Omental fat pad (tissue), 3 donors: ENCODE measurements at regions not wholly inside any gene's neighbourhood (a gene's known extent, or its start where the extent isn't known, plus 50 kb on each side); places are given as distances from the start of the nearest gene placed in this dataset.
"Not testable (repeated sequence)": the region's sequence is repeated elsewhere in the genome, so short reads cannot be mapped to it uniquely, and the experiment has no call there.

Experiments
- ATAC-seq: fragments of 150-250 bp; one replicate; pipeline ENCODE4 v1.9.1; 2016; ENCODE audit warnings: mild to moderate bottlenecking, moderate library complexity; ENCODE audit not compliant: low FRiP score
- DNase-seq: peaks from one replicate; pipeline ENCODE4 v3.0.0-alpha.2; 2019; ENCODE audit warnings: low spot score
- CTCF ChIP-seq, 3 donors: fragments of 450-650 bp; IDR thresholded peaks; one replicate each; pipeline ENCODE4 v1.5.1; 2016 to 2017; ENCODE audit warnings: antibody characterized with exemption in 3 of 3, mild to moderate bottlenecking in 3 of 3, moderate library complexity in 2 of 3

GRCh38 chr6:50899306-50899870 is 80.7 kb downstream of the TFAP2B start:
- ATAC-seq (no peak), DNase-seq (no peak)
- no peak for TF ChIP-seq CTCF (IDR thresholded peaks at IDR 0.05)

- ATAC-seq: no peak
- no peak for DNase-seq
- TF ChIP-seq CTCF (IDR thresholded peaks at IDR 0.05): no peak
These were observed 83.6 kb downstream of the TFAP2B start for GRCh38 chr6:50902260-50902659.

DNA sequence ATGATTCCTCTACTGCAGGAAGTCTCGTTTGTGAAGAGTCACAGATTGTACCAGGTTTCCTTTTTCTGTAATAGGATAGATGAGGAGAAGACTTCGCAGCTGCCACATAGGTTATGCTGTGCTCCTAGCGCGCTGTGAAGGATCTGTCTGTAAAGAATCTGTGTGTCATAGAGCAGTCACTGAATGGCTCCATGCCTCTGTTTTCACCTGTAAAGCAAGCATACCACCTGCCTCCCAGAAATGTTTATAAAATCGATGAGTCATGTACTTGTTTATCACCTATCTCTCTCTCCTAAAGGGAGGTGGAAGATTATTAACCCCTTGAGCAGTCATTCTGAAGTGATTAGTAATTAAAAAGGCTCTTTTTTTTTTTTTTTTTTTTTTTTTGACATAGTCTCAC is 86.6 kb downstream of the TFAP2B start:
- no peak for TF ChIP-seq CTCF (IDR thresholded peaks at IDR 0.05)
- DNase-seq: no peak
- no peak for ATAC-seq

GRCh38 chr6:50907565-50907964 is 88.9 kb downstream of the TFAP2B start:
- no peak for ATAC-seq
- no peak for DNase-seq
- TF ChIP-seq CTCF (IDR thresholded peaks at IDR 0.05): no peak

DNA sequence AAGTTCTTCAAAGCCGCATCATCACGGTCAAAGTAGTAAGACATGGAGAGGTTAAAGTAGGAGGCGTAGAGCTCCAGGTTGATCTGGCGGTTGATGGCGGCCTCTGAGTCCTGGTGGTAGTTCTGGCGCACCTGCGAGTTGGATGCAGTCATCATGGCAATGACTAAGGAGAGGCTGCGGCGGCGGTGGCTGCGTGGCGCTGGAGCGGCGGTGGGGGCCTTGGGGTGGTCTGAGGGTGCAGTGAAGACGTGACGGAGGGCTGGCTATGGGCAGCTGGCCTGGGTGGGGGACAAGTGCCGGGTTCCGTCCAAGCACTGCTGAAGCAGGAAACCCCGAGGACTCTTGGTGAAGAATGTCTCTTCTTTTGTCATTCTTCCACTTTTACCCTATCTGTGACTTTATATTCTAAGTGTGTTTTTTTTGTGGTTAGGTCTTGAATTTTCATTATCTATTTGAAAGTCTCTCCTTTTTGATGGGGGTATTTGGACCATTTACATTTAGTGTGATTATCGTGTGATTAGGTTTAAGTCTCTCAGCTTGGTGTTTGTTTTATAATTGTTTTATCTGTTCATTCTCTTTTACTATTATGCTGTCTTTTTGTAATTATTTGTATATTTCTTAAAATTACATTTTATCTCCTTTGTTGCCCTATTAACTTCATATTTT is 94.6 kb downstream of the TFAP2B start:
- TF ChIP-seq CTCF (IDR thresholded peaks at IDR 0.05): no peak
- ATAC-seq (no peak), DNase-seq (no peak)

DNA sequence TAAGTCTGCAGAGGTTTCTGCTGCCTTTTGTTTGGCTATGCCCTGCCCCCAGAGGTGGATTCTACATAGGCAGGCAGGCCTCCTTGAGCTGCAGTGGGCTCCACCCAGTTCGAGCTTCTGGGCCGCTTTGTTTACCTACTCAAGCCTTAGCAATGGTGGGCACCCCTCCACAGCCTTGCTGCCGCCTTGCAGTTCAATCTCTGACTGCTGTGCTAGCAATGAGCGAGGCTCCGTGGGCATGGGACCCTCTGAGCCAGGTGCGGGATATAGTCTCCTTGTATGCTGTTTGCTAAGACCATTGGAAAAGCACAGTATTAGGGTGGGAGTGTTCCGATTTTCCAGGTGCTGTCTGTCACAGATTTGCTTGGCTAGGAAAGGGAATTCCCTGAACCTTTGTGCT is 102.7 kb downstream of the TFAP2B start:
- not testable (repeated sequence) for ATAC-seq, DNase-seq

GRCh38 chr6:50921968-50922367 is 103.3 kb downstream of the TFAP2B start:
- ATAC-seq (no peak), DNase-seq (no peak)
- TF ChIP-seq CTCF (IDR thresholded peaks at IDR 0.05): no peak
